ENCODE measurements at regions not wholly inside any gene's neighbourhood (a gene's known extent, or its start where the extent isn't known, plus 50 kb on each side); places are given as distances from the start of the nearest gene placed in this dataset.
"Not testable (repeated sequence)": the region's sequence is repeated elsewhere in the genome, so short reads cannot be mapped to it uniquely, and the experiment has no call there.

DNA sequence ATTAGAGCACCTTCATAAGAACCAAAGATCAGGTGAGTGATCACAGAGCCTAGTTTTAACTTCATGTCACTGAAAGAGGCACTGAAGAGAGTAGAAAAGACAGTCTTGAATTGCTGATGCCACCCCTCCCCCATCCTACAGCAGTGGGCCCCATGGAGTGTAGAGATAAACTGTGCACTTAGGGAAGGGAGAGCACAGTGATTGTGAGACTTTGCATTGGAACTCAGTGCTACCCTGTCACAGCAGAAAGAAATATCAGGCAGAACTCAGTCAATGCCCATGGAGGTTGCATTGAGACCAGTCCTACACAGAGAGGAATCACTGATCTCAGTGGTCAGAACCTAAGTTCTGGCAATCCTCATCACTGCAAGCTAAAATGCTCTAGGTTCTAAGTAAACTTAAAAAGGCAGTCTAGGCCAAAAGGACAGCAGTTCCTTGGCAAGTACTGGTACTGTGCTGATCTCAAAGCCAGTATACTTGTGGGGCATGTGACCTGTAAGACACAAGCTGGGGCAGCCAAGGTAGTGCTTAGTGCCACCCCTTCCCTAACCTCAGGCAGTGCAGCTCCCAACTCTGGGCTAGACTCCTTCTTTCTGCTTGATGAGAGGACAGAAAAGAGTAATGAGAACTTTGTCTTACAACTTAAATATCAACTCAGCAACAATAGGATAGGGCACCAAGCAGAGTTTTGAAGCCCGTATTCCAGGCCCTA, 94.1 kb downstream of the FSCB start:
- no peaks in the 10 kb centered on the region for H3K4me1 Mint-ChIP-seq (ENCODE audit: low read depth)
- H3K9me3 Mint-ChIP-seq = peaks cover 4% of the 10 kb centered on the region
- DNase-seq (no peak), ATAC-seq (no peak)
- no peak overlapping the region for H3K4me3 Mint-ChIP-seq
- no peaks in the 10 kb centered on the region for H3K27me3 Mint-ChIP-seq (ENCODE audit: low read depth)
- no peaks in the 10 kb centered on the region for H3K36me3 Mint-ChIP-seq (ENCODE audit: insufficient read depth)

DNA sequence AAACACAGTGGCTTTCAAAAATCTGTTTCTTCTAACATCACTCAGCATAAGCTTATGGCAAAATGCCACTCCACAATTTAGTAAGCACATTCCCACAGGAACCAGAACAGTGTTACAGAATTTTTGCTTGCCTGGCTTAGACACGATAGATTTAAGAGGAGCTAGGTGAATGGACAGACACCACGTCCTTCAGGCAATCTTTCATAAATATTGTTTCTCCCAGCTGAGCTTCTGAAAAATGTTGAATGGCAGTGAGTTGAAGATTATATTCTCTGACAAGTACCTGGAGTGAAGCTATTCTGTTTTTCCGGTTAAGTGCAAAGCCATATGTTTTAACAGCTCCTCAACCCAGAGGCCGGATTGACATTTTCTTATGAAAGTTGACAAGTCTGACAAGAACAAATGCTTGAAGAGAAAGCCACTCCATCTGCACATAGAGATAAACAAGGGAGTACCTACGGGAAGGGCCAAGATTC, 102.0 kb downstream of the FSCB start:
- Mint-ChIP-seq H3K9me3 (peaks cover 1% of the 10 kb centered on the region), H3K4me3 (no peak overlapping the region), H3K27me3 (ENCODE audit: low read depth) (no peaks in the 10 kb centered on the region), H3K36me3 (ENCODE audit: insufficient read depth) (no peaks in the 10 kb centered on the region), H3K4me1 (ENCODE audit: low read depth) (no peaks in the 10 kb centered on the region)
- ATAC-seq = no peak
- no peak for DNase-seq

DNA sequence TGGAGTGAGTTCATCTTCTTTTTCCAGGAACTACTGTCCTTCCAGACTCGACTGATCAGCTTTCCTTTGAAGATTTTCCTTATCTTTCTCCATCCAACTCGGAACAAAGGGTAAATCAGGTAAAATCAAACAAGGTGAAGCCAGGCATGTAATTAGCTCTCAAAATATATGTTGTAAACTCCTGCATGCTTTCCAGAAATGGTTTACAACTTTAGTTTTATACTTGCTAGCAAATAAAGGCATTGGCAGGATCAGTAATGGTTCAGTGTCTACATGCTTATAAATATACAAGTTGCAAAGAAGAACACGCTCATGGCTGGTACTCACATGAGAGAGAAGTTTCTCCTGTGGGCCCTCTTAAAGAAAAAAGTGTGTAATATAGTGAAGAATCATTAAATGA, 102.5 kb downstream of the FSCB start:
- no peaks in the 10 kb centered on the region for H3K36me3 Mint-ChIP-seq (ENCODE audit: insufficient read depth)
- no peak overlapping the region for H3K4me3 Mint-ChIP-seq
- DNase-seq = no peak
- ATAC-seq = no peak
- H3K27me3 Mint-ChIP-seq (ENCODE audit: low read depth) = no peaks in the 10 kb centered on the region
- H3K4me1 Mint-ChIP-seq (ENCODE audit: low read depth) = no peaks in the 10 kb centered on the region
- peaks cover 4% of the 10 kb centered on the region for H3K9me3 Mint-ChIP-seq

DNA sequence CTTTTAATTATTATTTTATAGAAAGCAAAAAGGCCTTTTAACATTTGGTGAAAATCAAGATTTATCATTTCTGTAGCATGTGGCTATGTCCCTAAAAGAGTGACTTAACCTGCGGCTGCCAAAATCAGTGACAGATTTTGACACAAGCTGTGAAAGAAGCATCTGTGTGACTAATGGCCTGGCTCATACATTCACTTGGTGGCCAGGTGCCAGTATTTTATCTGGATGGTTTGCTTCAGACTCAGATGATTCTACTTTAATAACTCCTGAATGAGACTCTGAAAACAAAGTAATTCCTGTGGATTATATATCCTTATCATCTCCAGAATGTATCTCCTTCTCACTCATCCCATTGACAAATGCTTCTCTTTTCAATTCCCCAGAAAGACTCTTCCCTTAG, 103.0 kb downstream of the FSCB start:
- no peaks in the 10 kb centered on the region for H3K4me1 Mint-ChIP-seq (ENCODE audit: low read depth)
- no peaks in the 10 kb centered on the region for H3K36me3 Mint-ChIP-seq (ENCODE audit: insufficient read depth)
- no peak overlapping the region for H3K4me3 Mint-ChIP-seq
- H3K9me3 Mint-ChIP-seq = peaks cover 7% of the 10 kb centered on the region
- DNase-seq (no peak), ATAC-seq (no peak)
- no peaks in the 10 kb centered on the region for H3K27me3 Mint-ChIP-seq (ENCODE audit: low read depth)

DNA sequence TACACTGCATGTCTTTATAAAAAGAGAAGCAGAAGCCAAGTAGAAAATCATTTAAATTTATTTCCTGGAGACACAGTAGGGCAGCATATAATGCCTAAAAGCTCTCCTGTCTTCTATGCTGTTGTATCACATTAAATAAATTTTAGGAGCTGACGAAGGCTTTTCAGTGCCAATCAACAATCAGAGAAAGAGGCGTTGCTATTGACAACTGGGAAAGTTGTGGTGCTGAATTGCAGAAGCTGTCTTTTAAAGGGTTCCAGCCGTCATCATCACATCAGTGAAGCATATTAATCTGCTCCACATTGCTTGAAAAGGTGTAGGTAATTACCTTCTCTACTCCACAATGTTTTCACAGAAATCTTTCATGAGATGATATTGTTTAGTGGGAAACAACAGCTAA, 103.9 kb downstream of the FSCB start:
- Mint-ChIP-seq H3K9me3 (peaks cover 9% of the 10 kb centered on the region), H3K4me3 (no peak overlapping the region), H3K4me1 (ENCODE audit: low read depth) (no peaks in the 10 kb centered on the region), H3K27me3 (ENCODE audit: low read depth) (no peaks in the 10 kb centered on the region), H3K36me3 (ENCODE audit: insufficient read depth) (no peaks in the 10 kb centered on the region)
- no peak for ATAC-seq
- DNase-seq = no peak

DNA sequence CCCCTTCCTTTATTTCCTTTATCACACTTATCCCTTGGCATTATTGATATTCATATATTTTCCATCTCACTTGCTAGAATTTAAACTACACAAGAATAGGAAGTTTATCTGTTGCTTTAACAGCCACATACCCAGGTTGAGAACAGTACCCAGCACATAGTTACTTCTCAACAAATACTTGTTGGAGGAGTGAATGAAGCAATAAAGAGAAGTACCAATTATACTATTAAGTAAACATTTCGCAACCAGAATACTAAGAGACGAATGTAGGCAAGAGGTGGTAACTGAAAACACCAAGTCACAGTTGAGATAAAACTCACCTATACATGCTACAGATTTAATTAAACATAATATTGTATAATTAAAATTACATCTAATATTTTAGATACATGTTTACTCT, 110.9 kb downstream of the FSCB start:
- Mint-ChIP-seq H3K4me1 (ENCODE audit: low read depth) (no peaks in the 10 kb centered on the region), H3K27me3 (ENCODE audit: low read depth) (no peaks in the 10 kb centered on the region), H3K4me3 (no peak overlapping the region), H3K9me3 (peaks cover 9% of the 10 kb centered on the region), H3K36me3 (ENCODE audit: insufficient read depth) (no peaks in the 10 kb centered on the region)
- no peak for ATAC-seq
- DNase-seq = no peak

DNA sequence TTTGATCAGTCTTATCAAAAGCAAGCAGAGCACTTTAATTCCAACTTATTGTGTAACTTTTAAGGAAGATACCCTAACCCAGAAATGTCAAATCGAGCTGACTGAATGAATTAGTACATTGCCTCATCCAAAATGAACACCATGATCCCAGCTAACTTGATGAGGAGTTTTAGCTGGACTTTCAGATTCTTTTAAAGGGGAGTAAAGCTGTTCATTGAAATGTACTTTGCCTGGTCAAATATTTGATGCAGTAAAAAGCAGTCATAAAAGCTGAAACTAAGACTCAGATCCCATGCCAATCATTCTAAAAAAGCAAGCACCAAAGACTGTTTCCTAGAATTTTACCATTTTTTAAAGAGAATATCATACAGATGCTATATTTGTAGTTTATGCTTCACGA, 114.1 kb downstream of the FSCB start:
- H3K4me1 Mint-ChIP-seq (ENCODE audit: low read depth) = no peaks in the 10 kb centered on the region
- H3K9me3 Mint-ChIP-seq = no peaks in the 10 kb centered on the region
- H3K36me3 Mint-ChIP-seq (ENCODE audit: insufficient read depth) = no peaks in the 10 kb centered on the region

DNA sequence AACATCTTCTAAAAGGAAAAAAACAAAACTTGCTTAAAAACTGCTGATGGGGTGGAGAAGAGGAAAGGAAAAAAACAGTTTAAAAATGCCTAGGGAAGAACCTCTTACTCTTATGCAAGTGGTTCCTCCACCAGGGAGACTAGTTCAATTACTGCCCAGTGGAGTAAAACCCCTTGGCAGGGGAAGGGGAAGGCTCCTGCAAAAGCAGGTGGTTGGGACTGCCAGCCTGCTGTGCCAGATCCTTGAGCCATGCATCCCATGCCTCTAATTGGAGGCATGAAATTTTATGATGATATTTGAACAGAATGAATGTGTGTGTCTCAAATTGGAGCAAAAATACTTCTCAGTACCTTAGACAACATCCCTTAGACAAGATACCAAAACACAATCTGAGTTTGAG, 118.8 kb downstream of the FSCB start:
- no peaks in the 10 kb centered on the region for H3K36me3 Mint-ChIP-seq (ENCODE audit: insufficient read depth)
- ATAC-seq (no peak), DNase-seq (no peak)
- H3K27me3 Mint-ChIP-seq (ENCODE audit: low read depth) = no peaks in the 10 kb centered on the region
- no peaks in the 10 kb centered on the region for H3K9me3 Mint-ChIP-seq
- H3K4me3 Mint-ChIP-seq = no peak overlapping the region
- no peaks in the 10 kb centered on the region for H3K4me1 Mint-ChIP-seq (ENCODE audit: low read depth)

More for the DNA sequence above, 114.1 kb downstream of the FSCB start:
- DNase-seq (no peak), ATAC-seq (no peak)
- no peak overlapping the region for H3K4me3 Mint-ChIP-seq
- no peaks in the 10 kb centered on the region for H3K27me3 Mint-ChIP-seq (ENCODE audit: low read depth)

DNA sequence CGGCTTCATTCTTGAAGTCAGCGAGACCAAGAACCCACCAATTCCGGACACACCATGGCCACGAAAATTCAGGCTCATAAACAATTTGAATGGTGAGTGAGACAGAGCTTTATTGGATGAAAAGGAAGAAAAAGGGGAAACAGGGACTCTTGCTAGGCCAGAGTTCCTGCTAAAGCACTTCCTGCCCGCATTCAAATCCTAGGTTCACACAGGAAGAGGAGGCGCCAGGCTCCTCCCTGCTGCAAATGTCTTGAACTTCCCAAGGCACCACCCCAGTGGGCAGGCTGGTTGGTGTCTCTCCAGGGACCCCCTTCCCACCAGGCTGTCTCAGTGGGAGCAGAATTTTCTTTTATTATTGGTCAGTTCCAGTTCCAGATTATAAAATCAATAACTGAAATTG, 121.2 kb downstream of the FSCB start:
- Mint-ChIP-seq H3K36me3 (ENCODE audit: insufficient read depth) (no peaks in the 10 kb centered on the region), H3K4me3 (no peak overlapping the region), H3K27me3 (ENCODE audit: low read depth) (no peaks in the 10 kb centered on the region), H3K9me3 (no peaks in the 10 kb centered on the region), H3K4me1 (ENCODE audit: low read depth) (no peaks in the 10 kb centered on the region)
- no peak for ATAC-seq
- DNase-seq = no peak

DNA sequence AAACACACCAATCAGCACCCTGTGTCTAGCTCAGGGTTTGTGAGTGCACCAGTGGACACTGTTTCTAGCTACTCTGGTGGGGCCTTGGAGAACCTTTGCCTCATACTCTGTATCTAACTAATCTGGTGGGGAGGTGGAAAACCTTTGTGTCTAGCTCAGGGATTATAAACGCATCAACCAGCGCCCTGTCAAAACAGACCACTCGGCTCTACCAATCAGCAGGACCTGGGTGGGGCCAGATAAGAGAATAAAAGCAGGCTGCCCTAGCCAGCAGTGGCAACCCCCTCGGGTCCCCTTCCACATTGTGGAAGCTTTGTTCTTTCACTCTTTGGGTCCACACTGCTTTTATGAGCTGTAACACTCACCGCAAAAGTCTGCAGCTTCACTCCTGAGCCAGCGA, 121.8 kb downstream of the FSCB start:
- H3K9me3 Mint-ChIP-seq; DNase-seq; H3K27me3 Mint-ChIP-seq (ENCODE audit: low read depth); H3K4me3 Mint-ChIP-seq; ATAC-seq; H3K36me3 Mint-ChIP-seq (ENCODE audit: insufficient read depth); H3K4me1 Mint-ChIP-seq (ENCODE audit: low read depth): not testable (repeated sequence)

DNA sequence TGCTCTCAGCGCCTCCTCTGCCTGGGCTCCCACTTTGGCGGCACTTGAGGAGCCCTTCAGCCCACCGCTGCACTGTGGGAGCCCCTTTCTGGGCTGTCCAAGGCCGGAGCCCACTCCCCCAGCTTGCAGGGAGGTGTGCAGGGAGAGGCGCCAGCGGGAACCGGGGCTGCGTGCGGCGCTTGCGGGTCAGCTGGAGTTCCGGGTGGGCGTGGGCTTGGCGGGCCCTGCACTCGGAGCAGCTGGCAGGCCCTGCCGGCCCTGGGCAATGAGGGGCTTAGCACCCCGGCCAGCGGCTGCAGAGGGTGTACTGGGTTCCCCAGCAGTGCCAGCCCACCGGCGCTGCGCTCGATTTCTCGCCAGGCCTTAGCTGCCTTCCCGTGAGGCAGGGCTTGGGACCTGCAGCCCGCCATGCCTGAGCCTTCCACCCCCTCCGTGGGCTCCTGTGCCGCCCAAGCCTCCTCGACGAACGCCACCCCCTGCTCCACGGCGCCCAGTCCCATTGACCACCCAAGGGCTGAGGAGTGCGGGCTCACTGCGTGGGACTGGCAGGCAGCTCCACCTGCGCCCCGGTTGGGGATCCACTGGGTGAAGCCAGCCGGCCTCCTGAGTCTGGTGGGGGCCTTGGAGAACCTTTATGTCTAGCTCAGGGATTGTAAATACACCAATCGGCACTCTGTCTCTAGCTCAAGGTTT, 122.3 kb downstream of the FSCB start:
- not testable (repeated sequence) for ATAC-seq; H3K4me1 Mint-ChIP-seq (ENCODE audit: low read depth); DNase-seq; H3K4me3 Mint-ChIP-seq; H3K9me3 Mint-ChIP-seq; H3K36me3 Mint-ChIP-seq (ENCODE audit: insufficient read depth); H3K27me3 Mint-ChIP-seq (ENCODE audit: low read depth)

DNA sequence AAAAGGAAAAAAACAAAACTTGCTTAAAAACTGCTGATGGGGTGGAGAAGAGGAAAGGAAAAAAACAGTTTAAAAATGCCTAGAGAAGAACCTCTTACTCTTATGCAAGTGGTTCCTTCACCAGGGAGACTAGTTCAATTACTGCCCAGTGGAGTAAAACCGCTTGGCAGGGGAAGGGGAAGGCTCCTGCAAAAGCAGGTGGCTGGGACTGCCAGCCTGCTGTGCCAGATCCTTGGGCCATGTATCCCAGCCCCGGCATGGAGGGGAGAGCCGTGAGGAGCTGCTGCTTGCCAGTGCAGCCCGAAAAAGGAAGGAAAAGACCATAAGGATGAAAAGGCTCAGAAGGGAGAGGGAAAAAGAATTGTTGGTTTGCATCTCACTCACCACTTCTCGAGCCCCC, 123.0 kb downstream of the FSCB start:
- Mint-ChIP-seq H3K36me3 (ENCODE audit: insufficient read depth) (no peaks in the 10 kb centered on the region), H3K4me3 (no peak overlapping the region), H3K27me3 (ENCODE audit: low read depth) (no peaks in the 10 kb centered on the region)

DNA sequence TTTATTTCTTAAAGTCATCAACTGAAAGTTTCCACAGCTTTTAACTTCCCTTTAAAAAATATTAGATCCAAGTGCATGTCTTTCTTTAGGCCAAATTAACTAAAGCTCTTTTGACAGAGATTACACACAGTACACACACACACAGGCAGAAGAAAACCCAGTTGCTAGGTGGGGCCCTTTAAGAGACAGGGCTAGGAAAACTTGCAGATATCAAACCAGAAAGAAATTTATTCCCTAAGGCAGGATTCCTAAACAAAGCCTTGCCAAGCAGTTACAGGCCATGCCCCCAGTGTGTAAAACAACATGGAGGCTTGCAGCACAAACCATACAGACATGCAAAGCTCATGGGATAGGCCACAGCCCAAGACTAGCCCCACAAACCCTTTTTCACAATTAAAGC, 123.4 kb downstream of the FSCB start:
- Mint-ChIP-seq H3K36me3 (ENCODE audit: insufficient read depth) (no peaks in the 10 kb centered on the region), H3K4me3 (no peak overlapping the region), H3K9me3 (no peaks in the 10 kb centered on the region), H3K27me3 (ENCODE audit: low read depth) (no peaks in the 10 kb centered on the region), H3K4me1 (ENCODE audit: low read depth) (no peaks in the 10 kb centered on the region)
- ATAC-seq (no peak), DNase-seq (no peak)

More for the DNA sequence above, 123.0 kb downstream of the FSCB start:
- DNase-seq (no peak), ATAC-seq (no peak)
- Mint-ChIP-seq H3K9me3 (no peaks in the 10 kb centered on the region), H3K4me1 (ENCODE audit: low read depth) (no peaks in the 10 kb centered on the region)

DNA sequence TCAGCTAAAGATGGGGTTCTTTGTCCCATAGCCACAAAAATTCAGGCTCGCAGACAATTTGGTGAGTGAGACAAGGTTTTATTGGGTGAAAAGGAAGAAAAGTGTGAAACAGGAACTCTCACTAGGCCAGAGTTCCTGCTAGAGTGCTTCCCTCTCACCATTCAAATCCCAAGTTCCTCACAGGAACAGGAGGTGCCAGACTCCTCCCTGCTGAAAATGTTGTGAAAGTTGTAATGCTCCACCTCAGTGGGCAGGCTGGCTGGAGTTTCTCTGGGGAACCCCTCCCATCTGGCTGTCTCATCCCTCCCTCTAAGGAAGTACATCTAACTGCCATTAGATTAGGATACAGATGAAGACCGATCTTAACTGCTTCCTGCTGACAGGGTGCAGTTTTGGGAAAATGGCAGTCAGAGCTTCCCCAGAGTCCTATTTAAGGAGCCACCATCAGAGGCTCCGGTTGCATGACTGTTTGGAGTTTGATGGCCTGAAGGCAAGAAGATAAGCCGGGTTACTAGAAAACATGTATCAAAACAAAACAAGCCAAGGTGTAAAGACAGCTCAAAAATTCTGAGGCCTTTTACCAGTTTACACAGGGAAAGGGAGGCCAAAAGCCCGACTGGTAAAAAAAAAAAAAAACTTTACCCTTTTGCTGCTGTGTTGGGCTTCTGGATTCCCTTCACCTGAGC, 127.6 kb downstream of the FSCB start:
- DNase-seq (no peak), ATAC-seq (no peak)
- H3K4me3 Mint-ChIP-seq = no peak overlapping the region
- H3K4me1 Mint-ChIP-seq (ENCODE audit: low read depth) = no peaks in the 10 kb centered on the region
- no peaks in the 10 kb centered on the region for H3K27me3 Mint-ChIP-seq (ENCODE audit: low read depth)
- peaks cover 22% of the 10 kb centered on the region for H3K9me3 Mint-ChIP-seq
- no peaks in the 10 kb centered on the region for H3K36me3 Mint-ChIP-seq (ENCODE audit: insufficient read depth)

DNA sequence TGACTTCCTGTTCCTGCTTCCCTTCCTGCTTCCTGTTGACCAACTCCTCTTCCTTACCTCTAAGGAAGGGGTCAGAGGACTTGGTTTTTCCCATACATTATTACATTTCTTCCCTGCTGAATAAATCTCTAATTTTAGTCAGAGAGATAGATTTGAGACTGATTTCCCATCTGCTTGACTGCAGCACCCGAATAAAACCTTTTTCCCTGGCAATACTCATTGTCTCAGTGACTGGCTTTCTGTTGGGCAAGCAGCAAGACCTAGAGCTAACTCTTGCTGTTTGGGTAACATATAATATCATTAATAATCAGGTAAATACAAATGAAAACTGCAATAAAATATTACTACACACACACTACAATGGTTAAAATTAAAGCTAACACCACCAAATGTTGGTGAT, 132.2 kb downstream of the FSCB start:
- Mint-ChIP-seq H3K4me1 (ENCODE audit: low read depth) (no peaks in the 10 kb centered on the region), H3K36me3 (ENCODE audit: insufficient read depth) (no peaks in the 10 kb centered on the region), H3K27me3 (ENCODE audit: low read depth) (no peaks in the 10 kb centered on the region), H3K9me3 (peaks cover 29% of the 10 kb centered on the region), H3K4me3 (no peak overlapping the region)
- ATAC-seq (no peak), DNase-seq (no peak)
